HG02885 (cell line): ENCODE measurements at regions not wholly inside any gene's neighbourhood (a gene's known extent, or its start where the extent isn't known, plus 50 kb on each side); places are given as distances from the start of the nearest gene placed in this dataset.
"Not testable (repeated sequence)": the region's sequence is repeated elsewhere in the genome, so short reads cannot be mapped to it uniquely, and the experiment has no call there.

Source experiments
- ATAC-seq: cut with Tn5 transposase; IDR thresholded peaks from one replicate; pipeline ENCODE4 v1.9.1; 2021; ENCODE audit warnings: mild to moderate bottlenecking; ENCODE audit not compliant: unreplicated experiment, poor library complexity

DNA sequence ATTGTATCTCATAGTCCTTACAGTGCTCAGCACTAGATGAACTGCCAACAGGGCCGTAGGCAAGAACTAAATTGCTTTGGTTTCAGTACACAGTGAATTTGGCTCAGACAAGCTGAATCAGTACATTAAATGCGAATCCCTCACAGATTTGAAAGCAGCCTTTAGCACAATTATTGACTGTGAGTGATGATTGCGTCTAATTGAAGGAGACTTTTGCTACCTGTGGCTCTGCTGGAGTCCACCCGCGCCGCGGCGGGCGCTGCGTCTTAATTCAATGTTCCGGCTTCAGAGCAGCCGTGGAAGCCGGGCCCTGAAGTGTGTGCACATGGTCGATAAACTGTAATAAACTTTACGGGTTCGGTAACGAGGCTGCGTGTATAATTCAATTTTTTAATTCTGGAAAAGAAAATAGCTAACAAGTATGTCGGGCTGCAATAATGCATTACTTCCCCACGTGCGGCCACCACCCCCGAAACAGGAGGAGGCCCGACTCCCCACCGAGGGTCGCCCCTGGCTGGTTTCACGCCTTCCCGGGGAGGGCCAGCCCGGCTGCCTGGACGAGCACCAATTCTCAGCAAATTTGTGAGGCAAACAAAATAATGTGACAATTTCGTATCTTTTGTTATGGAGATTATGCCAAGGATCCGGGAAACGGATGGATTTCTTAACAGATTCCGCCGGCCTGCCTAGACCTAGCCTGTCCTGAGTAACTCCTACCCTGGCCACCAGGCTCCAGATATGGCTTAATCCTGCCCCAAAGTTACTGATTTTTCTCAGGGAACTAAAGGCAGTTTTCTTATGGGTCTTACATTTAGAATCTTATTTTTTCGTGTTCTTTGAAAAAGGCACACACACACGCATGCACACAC, 269.4 kb upstream of the IRX1 start:
- no peak for ATAC-seq

DNA sequence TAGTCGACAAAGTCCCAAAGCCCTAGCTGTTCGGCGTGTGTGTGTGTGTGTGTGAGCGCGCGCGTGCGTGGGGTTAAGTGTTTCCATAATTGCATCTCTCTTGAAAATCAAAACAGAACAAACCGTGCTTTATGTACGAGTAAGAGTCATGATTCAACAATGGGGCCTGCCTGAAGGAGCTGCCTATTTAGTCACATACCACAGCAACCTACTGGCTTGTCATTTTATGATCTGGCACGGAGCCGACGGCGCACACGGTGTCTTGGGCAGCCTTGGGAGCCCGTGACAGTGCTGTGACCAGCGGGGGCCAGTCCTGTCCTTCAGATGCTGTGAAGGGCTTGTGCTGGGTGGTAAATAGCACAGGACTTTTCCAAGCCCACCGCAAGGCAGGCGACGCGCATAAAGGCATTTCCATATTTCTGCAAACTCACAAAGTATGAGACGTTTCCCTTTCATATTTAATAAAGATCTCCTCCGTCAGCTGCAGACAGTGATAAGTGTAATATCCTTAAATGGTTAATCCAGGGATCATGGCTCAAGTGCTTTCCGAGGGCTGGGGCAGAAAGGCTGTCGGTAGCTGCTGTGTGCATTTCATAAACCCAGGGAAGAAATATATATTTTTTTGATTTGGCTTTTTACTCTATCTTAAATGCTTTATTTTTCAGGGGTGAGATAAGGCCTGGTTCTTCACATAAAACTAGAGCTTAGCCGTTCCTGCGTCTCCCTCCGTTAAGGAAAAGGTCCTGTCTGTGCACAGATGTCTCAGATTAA, 270.2 kb upstream of the IRX1 start:
- ATAC-seq: no peak

DNA sequence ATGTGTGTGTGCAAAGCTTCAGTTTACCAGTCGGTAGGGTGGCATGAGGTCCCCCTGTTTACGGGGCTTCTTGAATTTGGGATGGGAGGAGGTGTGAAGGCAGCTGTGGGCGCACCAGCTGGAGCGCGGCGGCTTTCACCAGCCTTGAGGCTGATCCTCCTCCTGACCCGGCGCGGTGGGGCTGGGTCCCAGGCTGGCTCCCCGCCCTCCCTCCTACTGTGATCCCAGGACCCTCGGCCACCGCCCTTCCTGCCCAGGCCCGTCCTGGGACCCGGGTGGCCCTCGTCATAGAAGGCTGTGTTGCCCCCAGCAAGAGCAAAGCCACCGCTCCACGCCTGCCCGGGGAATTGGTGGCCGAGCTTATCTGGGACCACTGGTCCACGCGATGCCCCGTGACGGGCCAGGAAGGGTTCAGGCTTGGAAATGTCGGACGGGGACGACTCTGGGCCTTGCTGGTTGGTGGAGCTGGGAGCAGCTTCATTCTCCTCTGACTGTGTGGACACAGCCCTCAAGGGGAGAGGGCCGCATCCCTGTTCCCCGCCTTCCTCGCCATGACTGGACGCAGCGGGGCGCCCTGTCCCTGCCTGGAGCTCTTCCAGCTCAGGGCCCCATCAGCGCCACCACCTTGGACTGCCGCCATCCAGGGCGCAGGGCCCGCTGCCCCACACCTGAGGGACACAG, 271.1 kb upstream of the IRX1 start:
- ATAC-seq: no peak

DNA sequence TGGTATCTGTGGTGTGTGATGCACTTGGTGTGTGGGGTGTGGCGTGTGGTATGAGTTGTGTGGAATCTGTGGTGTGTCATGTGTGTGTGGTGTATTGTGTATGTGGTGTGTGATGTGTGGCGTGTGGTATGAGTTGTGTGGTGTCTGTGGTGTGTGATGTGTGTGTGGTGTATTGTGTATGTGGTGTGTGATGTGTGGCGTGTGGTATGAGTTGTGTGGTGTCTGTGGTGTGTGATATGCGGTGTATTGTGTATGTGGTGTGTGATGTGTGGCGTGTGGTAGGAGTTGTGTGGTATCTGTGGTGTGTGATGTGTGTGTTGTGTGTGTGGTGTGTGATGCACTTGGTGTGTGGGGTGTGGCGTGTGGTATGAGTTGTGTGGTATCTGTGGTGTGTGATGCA, 271.7 kb upstream of the IRX1 start:
- not testable (repeated sequence) for ATAC-seq

DNA sequence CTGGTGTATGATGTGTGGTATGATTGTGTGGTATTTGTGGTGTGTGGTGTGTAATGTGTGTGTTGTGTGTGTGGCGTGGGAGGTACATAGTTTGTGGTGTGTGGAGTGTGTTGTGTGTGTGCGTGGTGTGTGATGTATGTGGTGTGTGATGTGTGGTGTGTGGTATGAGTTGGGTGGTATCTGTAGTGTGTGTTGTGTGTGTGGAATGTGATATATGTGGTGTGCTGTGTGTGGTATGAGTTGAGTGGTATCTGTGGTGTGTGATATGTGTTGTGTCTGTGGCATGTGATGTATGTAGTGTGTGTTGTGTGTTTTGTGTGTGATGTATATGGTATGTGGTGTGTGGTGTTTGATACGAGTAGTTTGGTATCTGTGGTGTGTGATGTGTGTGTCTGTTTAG, 272.5 kb upstream of the IRX1 start:
- ATAC-seq: no peak

DNA sequence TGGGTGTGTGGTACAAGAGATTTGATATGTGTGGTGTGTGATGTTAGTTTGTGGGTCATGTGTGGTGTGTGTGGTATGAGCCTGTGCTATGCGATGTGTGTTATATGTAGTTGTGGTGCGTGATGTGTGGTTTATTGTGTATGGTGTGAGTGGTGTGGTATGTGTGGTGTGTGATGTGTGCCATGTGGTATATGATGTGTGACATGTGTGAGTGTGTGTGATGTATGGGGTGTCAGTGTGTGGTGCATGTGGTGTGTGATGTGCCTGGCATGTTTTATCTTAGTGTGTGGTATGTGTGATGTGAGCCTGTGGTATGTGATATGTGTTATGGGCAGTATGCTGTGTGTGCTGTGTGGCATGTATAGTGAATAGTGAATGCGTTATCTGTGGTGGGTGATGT, 273.0 kb upstream of the IRX1 start:
- ATAC-seq: no peak

DNA sequence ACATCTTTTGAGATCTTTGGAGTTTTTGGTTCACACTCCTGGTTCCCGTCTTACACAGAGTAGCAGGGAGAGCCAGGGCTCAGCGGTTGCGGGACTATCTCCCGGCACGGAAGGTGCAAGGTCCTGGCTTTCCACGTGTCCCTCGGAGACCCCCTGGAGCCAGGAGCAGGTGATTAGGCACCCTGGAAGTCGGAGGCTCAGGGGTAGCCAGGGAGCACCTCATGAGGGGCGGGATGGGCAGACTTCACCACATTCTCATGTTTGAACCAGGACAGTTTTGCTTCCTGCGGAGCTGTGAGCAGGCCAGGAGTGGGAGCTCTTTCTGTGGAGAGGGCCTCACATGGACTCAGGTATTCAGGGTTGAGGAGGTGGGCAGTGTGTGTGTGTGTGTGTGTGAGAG, 273.7 kb upstream of the IRX1 start:
- ATAC-seq: no peak

DNA sequence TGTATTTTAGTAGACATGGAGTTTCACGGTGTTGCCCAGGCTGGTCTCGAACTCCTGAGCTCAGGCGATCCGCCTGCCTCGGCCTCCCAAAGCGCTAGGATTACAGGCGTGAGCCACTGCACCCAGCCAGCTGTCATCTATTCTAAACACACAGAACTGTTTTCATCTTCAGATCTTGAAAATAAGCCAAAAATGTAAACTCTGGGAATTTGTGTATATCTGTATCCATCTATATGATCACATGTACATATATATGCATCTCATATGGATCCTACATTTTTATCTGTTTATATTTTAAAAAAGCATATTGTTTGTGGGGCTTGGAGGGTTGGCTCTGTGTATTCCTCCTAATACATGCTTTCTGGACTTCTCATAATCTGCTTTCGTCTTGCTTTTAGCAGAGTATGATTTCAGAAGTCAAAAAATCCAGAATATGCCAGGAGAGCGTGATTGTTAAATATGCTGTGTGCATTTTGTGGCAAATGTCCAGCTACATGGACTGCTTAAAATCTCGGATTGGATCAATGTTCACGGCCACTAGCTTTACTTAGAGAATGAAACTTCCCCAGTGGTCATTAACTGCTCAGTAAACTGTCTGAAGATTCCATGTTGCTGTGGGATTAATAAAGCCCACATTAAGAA, 274.4 kb upstream of the IRX1 start:
- ATAC-seq: no peak

DNA sequence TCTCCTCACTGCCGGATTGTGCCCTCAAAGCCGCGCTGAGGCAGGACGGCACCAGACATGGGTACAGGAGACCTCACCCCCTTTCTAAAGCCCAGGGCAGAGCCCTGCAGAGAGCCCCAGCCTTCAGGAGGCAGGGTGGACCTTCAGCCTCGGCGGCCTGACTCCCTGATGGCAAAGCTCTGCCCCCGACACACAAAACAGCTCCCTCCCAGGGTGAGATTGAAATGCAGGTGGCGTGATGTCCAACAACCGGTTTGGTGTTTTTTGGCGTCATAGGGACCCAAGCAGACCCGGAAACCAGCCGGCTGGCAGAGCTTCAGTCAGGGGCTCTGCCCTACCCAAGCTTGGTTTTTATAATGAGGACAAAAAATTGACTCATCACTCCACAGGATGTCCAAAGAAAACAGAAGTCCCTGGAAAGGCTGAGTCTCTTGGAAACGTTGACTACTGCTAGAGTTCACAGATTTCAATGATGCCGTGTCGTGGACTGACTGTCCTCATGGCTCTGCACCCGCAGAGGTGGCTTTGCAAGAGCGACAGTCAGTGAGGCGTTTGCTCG, 275.2 kb upstream of the IRX1 start:
- no peak for ATAC-seq

DNA sequence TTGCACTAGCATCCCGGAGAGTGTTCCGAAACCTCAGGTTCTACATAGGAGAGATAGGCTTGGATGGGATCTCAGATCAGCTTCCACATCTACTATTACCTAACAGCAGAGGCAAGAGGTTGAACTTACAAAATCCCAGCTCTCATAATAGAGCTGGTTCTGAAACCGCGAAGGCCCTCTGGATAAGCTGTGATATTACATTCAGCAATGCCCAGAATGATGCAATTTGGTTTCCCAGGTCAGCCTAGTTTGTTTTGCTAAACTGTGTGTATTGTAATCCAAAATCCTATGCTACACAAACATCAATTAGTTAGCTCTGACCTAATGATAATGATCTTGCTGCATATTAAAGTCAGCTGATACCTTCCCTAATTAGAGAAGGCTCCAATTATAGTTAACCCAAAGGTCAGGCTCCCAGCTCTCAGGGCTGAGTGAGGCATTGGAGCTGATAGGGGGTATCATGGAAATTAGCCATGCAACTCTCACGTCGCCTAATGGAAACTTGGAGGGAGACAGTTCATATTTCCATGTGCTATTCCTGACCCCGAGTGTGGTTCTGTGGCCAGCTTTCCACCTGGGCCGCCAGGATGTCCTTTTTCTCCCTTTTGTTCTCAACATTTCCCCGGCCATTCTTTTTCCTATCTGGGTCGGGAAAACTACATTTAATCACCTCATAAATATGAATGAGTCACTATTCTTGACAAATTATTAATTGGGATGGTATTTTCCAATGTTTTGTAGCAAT, 278.4 kb upstream of the IRX1 start:
- ATAC-seq: no peak

DNA sequence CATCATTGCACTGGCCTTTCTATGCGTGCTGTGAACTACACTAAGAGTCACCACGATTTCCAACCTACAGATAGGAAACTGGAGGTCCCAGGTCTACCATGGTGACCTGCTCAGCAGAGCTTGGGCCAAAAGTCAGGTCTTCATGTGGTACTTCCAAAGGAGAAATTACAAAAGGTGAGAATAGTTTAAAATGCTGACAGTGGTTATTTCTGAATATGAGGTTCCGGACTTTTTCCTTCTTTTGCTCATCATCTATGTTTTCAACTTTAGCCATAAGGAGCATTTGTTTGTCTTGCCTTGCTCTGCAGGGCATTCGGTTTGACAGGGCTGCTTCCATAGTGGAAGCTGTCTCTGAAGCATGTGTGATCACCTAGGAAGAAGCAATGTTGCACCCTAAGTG, 282.1 kb upstream of the IRX1 start:
- ATAC-seq: no peak

DNA sequence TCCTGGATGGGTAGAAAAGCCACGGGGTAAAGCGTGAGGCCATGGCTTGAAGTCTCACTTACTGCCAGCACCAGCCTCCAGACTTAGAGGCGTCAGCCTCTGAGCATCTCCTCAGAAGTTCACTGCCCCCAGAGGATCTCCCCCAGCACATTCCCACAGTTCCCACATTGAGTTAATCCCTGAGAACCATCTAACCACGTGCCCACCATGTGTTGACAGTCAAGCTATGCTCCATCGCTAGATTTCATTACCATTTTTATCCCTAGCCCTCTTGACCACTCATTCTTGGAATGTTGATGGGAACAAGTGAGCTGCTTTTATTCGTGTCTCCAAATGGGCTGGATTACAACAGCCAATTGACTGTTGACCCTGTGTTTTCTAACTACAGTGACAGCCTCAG, 283.3 kb upstream of the IRX1 start:
- no peak for ATAC-seq

DNA sequence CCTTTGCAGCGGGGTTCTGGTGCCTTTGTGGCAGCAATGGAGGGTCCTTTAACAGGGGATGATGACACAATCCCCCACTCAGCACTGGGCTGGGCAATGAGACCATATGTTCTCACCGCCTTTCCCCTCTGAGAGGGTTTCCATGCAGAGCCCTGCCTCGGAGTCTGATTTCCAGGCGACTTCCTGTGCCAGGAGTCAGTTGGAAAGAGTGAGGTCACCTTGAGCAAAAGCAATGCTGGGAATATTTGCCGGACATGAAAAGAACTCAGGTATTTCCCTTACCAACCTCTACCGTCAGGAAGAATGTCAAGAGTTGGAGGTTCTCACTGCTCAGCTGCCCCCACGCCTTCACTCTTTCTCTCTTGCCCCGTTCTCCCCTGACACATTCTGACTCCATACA, 284.2 kb upstream of the IRX1 start:
- no peak for ATAC-seq

DNA sequence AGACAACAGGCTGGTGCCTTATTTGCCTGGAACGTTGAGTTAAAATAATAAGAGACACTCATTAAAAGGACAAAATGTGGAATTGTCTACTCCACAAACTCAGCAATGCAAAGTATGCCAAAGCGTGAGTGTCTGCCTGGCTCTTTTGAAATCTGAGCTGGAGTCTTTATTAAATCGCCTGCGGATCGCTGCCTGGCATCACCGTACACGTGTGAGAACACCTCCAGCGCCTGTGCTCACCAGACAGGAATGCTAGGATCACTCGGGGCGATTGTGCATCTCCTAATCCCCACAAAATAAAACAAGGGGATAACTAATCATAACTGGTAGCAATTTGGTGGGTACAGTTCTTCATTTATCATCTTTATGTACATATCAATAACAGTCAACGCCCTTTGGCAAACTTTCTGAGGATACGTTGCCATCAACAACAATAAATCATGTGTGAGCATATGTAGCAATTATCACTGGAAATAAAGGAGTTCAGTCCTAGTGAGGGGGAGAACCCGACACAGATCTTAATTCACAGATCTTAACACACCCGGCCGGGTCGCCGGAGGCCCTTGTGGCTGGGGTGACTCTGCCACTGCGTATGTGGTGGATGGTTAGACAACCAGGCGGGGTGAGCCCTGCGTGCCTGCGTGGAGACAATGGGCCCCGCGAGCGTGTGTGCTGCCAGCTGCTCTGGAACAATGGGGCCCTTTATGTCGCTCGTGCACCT, 284.9 kb upstream of the IRX1 start:
- ATAC-seq: no peak

DNA sequence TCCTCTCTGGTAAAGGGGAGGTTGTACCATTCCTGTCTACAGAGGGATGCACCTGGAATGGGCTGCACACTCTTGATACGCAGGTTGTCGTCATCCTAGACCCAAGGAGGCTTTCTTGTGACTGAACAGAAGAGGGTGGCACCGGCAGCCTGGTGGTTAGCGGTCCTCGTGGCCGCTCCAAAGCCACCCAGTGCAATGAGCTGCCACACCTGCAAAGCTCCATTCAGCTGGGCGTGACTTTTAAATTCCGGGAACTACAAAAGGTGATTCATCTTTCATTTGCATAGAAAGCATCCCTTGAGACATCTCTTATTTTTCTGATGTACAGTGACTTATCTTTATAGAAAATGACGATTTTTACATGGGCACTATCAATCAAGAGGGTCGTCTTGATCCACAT, 286.1 kb upstream of the IRX1 start:
- no peak for ATAC-seq

DNA sequence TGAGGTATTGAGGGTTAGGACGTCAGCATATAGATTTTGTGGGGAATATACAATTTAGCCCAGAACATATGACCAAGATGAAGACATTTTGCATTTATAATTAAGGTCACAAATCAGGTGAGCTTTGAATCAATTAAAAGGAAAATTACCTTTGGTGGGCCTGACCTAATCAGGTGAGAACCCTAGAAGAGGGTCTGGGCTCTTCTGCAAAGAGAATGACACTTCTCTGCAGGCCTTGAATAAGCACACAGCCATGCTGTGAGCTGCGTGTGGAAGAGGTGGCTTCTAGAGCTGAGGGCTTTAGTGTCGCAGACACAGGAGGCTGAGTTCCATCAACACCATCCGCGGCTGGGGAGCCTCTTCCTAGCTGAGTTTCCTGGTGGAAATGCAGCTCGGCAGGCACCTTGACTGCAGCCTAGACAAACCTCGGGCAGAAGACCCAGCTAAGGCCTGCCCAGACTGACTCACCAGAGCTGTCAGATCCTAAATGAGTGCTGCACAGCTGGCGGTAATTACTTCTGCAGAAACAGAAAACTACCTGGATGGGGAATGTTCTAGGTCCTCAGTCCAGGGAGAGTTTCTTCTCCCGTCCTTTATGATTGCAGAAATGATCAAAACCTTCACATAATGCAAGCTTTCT, 287.5 kb upstream of the IRX1 start:
- no peak for ATAC-seq

DNA sequence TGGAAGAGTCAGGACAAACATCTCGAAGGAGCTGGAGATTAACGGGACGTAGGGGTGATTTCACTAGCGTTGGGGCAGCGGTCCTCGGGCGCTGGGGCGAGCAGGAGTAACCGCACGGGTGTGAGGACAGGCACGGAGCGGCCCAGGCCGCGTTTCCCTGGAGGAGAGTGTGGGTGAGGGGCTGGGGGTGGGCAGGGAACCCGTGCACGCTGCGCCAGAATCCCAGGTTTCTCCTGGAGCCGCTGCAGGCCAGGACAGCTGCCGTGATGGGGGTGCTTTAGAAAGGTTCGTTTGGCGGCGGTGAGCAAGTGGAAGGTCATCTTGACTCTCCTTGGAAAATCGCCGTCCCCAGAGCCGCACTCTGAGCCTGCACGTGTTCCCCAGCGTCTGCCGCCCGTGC, 290.2 kb upstream of the IRX1 start:
- no peak for ATAC-seq

DNA sequence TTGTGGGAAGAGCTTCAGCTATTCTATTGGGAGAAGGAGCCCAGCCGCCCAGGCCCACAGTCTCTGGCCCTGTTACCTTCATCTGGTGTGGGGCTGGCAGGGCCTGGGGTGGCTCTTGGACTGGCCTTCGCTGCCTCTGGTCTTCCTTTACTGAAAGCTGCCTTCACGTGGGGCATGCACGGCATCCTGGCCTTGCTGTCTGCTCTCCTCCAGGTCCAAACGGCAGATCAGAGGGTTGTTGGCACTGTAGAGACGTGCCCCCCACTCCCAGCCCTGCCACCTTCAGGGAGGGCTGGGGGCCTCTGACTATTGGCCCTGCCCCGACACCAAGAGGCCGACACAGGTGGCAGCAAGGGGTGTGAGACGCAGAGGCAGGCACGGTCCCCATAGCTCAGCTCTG, 291.3 kb upstream of the IRX1 start:
- no peak for ATAC-seq

DNA sequence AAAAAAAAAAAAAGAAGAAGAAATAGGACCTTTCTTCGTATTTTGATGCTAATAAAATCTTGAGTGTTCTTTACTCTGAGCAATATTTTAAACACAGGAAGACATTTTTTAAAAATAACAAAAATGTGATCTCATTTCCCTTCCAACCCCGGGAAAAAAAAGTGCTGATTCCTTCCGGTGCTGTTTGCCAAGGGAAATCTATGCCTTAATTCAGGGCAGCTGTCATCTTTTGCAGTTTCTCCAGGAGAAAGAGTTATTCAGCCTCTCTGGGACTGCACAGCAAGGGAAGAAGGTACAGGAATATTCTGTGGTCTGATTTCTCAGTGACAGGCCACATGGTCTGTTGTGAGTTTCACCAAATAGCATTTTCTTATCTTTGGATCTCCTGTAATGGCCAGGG, 291.9 kb upstream of the IRX1 start:
- no peak for ATAC-seq
